ENCODE measurements at regions not wholly inside any gene's neighbourhood (a gene's known extent, or its start where the extent isn't known, plus 50 kb on each side); places are given as distances from the start of the nearest gene placed in this dataset.
"Not testable (repeated sequence)": the region's sequence is repeated elsewhere in the genome, so short reads cannot be mapped to it uniquely, and the experiment has no call there.

- TF ChIP-seq POLR2A (IDR thresholded peaks at IDR 0.05; ENCODE audit: low read depth, low read length) = no peak
- TF ChIP-seq PAX5 (IDR thresholded peaks at IDR 0.05; ENCODE audit: insufficient read depth, low read length, severe bottlenecking) = no peak
- no peak for TF ChIP-seq POLR2AphosphoS5 (IDR thresholded peaks at IDR 0.05; ENCODE audit: low read depth, low read length)
- TF ChIP-seq POU2F2 (IDR thresholded peaks at IDR 0.05; ENCODE audit: low read depth, low read length) = no peak
- TF ChIP-seq TAF1 (IDR thresholded peaks at IDR 0.05; ENCODE audit: low read depth, low read length) = no peak
- no peak for TF ChIP-seq SPI1 (IDR thresholded peaks at IDR 0.05; ENCODE audit: low read depth, low read length)
- FAIRE-seq = no peak
Measured at GRCh38 chr9:21533597-21533996, 51.5 kb upstream of the IFNE start.

GRCh38 chr9:21535396-21535795 is 53.3 kb upstream of the IFNE start:
- no peak for FAIRE-seq
- no peak for DNase-seq (ENCODE audit: insufficient read length, low spot score)
- no peak for TF ChIP-seq POU2F2 (IDR thresholded peaks at IDR 0.05; ENCODE audit: low read depth, low read length)
- no peak for TF ChIP-seq POLR2AphosphoS5 (IDR thresholded peaks at IDR 0.05; ENCODE audit: low read depth, low read length)
- no peak for TF ChIP-seq TAF1 (IDR thresholded peaks at IDR 0.05; ENCODE audit: low read depth, low read length)
- TF ChIP-seq PAX5 (IDR thresholded peaks at IDR 0.05; ENCODE audit: insufficient read depth, low read length, severe bottlenecking) = no peak
- TF ChIP-seq SPI1 (IDR thresholded peaks at IDR 0.05; ENCODE audit: low read depth, low read length) = no peak
- TF ChIP-seq POLR2A (IDR thresholded peaks at IDR 0.05; ENCODE audit: low read depth, low read length) = no peak

More at GRCh38 chr9:21533597-21533996, 51.5 kb upstream of the IFNE start:
- no peak for DNase-seq (ENCODE audit: insufficient read length, low spot score)

- FAIRE-seq (no peak), DNase-seq (ENCODE audit: insufficient read length, low spot score) (no peak)
Measured at GRCh38 chr9:21542787-21543186, 60.7 kb upstream of the IFNE start.

DNA sequence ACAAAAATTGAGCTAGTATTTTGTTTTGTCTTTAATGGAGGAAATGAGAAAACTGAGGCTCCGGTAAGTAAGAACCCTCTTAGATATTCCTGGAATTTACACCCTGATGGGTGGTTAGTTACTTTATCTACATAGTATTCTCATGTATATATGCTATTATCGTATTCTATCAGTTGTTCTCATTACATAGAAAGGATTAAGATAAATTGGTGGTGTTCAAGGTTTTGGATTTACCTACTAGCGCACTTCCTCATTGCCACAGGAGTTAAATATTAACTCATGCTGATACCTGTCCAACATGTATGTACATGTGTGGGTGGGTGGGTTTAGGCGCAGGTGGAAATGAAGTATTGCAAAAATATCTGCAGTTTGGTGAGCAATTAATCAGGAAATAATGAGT is 61.1 kb upstream of the IFNE start:
- DNase-seq (ENCODE audit: insufficient read length, low spot score) (no peak), FAIRE-seq (no peak)
- TF ChIP-seq SPI1 (IDR thresholded peaks at IDR 0.05; ENCODE audit: low read depth, low read length) = no peak
- TF ChIP-seq POLR2A (IDR thresholded peaks at IDR 0.05; ENCODE audit: low read depth, low read length) = no peak
- no peak for TF ChIP-seq POLR2AphosphoS5 (IDR thresholded peaks at IDR 0.05; ENCODE audit: low read depth, low read length)
- no peak for TF ChIP-seq PAX5 (IDR thresholded peaks at IDR 0.05; ENCODE audit: insufficient read depth, low read length, severe bottlenecking)
- no peak for TF ChIP-seq POU2F2 (IDR thresholded peaks at IDR 0.05; ENCODE audit: low read depth, low read length)
- no peak for TF ChIP-seq TAF1 (IDR thresholded peaks at IDR 0.05; ENCODE audit: low read depth, low read length)

More at GRCh38 chr9:21542787-21543186, 60.7 kb upstream of the IFNE start:
- TF ChIP-seq SPI1 (IDR thresholded peaks at IDR 0.05; ENCODE audit: low read depth, low read length) = no peak
- no peak for TF ChIP-seq POLR2A (IDR thresholded peaks at IDR 0.05; ENCODE audit: low read depth, low read length)
- no peak for TF ChIP-seq POLR2AphosphoS5 (IDR thresholded peaks at IDR 0.05; ENCODE audit: low read depth, low read length)
- no peak for TF ChIP-seq PAX5 (IDR thresholded peaks at IDR 0.05; ENCODE audit: insufficient read depth, low read length, severe bottlenecking)
- no peak for TF ChIP-seq TAF1 (IDR thresholded peaks at IDR 0.05; ENCODE audit: low read depth, low read length)
- TF ChIP-seq POU2F2 (IDR thresholded peaks at IDR 0.05; ENCODE audit: low read depth, low read length) = no peak

DNA sequence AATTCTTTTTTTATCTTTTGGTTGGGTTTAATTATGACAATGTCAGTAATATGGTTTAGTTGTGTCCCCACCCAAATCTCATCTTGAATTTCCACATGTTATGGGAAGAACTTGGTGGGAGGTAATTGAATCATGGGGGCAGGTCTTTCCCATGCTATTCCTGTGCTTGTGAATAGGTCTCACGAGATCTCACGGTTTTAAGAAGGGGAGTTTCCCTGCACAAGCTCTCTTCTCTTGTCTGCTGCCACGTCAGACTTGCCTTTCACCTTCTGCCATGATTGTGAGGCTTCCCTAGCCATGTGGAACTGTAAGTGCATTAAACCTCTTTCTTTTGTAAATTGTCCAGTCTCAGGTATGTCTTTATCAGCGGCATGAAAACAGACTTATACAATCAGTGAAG is 61.7 kb upstream of the IFNE start:
- not testable (repeated sequence) for DNase-seq (ENCODE audit: insufficient read length, low spot score); FAIRE-seq

DNA sequence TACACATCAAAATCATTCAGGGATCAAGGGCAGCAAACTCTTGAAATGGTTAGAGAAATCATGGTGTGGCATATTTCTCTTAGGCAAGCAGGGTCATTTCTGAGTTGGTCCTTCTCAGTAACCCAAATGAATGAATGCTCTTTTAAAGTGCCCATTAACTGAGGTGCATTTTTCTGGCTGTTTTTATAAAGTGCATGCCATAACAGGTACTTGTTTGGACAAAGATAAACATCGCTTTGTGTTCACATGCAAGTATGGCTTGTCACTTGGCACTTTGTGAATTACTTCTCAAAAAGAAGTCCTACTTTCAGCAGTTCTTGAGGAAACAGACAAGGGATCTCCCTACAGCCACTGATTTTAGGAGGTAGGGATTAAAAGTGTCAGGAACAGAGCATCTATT is 64.8 kb upstream of the IFNE start:
- no peak for TF ChIP-seq POLR2A (IDR thresholded peaks at IDR 0.05; ENCODE audit: low read depth, low read length)
- no peak for TF ChIP-seq TAF1 (IDR thresholded peaks at IDR 0.05; ENCODE audit: low read depth, low read length)
- no peak for TF ChIP-seq POU2F2 (IDR thresholded peaks at IDR 0.05; ENCODE audit: low read depth, low read length)
- no peak for TF ChIP-seq POLR2AphosphoS5 (IDR thresholded peaks at IDR 0.05; ENCODE audit: low read depth, low read length)
- FAIRE-seq = no peak
- DNase-seq (ENCODE audit: insufficient read length, low spot score) = no peak

- DNase-seq (ENCODE audit: insufficient read length, low spot score) (no peak), FAIRE-seq (no peak)
- TF ChIP-seq POLR2AphosphoS5 (IDR thresholded peaks at IDR 0.05; ENCODE audit: low read depth, low read length) (no peak), POU2F2 (IDR thresholded peaks at IDR 0.05; ENCODE audit: low read depth, low read length) (no peak), POLR2A (IDR thresholded peaks at IDR 0.05; ENCODE audit: low read depth, low read length) (no peak), SPI1 (IDR thresholded peaks at IDR 0.05; ENCODE audit: low read depth, low read length) (no peak), TAF1 (IDR thresholded peaks at IDR 0.05; ENCODE audit: low read depth, low read length) (no peak), PAX5 (IDR thresholded peaks at IDR 0.05; ENCODE audit: insufficient read depth, low read length, severe bottlenecking) (no peak)
Measured at GRCh38 chr9:21549251-21549765, 67.2 kb upstream of the IFNE start.

DNA sequence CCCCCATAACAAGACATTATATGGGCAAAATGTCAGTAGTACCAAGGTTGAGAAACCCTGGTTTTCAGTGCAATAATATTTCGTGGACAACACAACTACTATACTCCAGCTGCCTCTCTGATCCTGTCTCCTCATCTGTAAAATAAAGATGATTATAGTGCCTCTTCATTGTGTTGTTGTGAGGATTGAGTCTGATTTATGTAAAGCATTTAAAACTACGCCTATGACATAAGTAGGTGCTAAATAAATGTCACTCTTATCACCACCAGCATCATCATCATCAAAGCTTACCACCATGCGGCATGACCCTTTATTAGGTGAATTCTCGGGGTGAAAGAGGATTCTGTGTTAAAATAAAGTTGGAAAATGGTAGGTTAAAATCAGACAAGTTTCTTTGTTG is 67.8 kb upstream of the IFNE start:
- DNase-seq (ENCODE audit: insufficient read length, low spot score) (no peak), FAIRE-seq (no peak)
- no peak for TF ChIP-seq POLR2AphosphoS5 (IDR thresholded peaks at IDR 0.05; ENCODE audit: low read depth, low read length)
- TF ChIP-seq SPI1 (IDR thresholded peaks at IDR 0.05; ENCODE audit: low read depth, low read length) = no peak
- TF ChIP-seq POLR2A (IDR thresholded peaks at IDR 0.05; ENCODE audit: low read depth, low read length) = no peak
- no peak for TF ChIP-seq POU2F2 (IDR thresholded peaks at IDR 0.05; ENCODE audit: low read depth, low read length)
- TF ChIP-seq PAX5 (IDR thresholded peaks at IDR 0.05; ENCODE audit: insufficient read depth, low read length, severe bottlenecking) = no peak
- no peak for TF ChIP-seq TAF1 (IDR thresholded peaks at IDR 0.05; ENCODE audit: low read depth, low read length)

DNA sequence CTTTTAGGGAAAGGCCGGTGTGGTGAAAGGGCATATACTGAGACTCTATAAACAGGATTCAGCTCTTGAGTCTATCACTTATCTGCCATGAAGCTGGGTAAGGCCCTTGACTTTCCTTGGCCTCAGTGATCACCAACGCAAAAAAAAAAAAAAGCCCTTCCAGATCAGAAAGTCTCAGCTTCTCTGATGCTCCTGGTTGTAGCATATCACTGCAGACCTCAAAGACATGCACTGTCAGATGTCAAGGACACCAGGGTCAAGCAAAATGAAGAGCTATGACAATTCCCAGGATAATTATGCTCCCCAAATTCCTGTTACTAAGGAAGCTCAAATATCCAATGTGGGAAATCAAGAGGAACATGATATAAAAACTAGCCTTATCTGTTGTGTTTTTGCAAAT is 68.3 kb upstream of the IFNE start:
- FAIRE-seq (no peak), DNase-seq (ENCODE audit: insufficient read length, low spot score) (no peak)
- no peak for TF ChIP-seq TAF1 (IDR thresholded peaks at IDR 0.05; ENCODE audit: low read depth, low read length)
- no peak for TF ChIP-seq PAX5 (IDR thresholded peaks at IDR 0.05; ENCODE audit: insufficient read depth, low read length, severe bottlenecking)
- no peak for TF ChIP-seq POU2F2 (IDR thresholded peaks at IDR 0.05; ENCODE audit: low read depth, low read length)
- no peak for TF ChIP-seq POLR2AphosphoS5 (IDR thresholded peaks at IDR 0.05; ENCODE audit: low read depth, low read length)
- no peak for TF ChIP-seq POLR2A (IDR thresholded peaks at IDR 0.05; ENCODE audit: low read depth, low read length)
- no peak for TF ChIP-seq SPI1 (IDR thresholded peaks at IDR 0.05; ENCODE audit: low read depth, low read length)

DNA sequence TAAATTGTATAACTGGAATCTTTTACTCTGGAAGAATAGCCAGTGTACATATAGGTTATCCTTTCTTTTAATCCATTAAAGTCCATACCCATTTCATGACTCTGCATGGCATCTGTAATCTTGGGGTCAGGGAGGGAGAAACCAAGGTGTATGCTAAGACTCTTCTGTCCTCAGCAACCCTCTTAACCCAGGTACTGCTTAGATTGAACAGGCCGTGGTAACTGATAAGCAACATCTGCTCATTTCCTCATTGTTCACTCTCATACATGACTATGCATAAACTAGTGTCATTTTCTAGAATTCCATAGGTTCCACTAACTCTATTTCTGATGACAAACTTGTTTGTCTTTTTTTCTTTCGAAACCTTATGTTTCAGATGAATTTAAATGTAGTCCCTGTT is 69.3 kb upstream of the IFNE start:
- TF ChIP-seq PAX5 (IDR thresholded peaks at IDR 0.05; ENCODE audit: insufficient read depth, low read length, severe bottlenecking) (no peak), SPI1 (IDR thresholded peaks at IDR 0.05; ENCODE audit: low read depth, low read length) (no peak), POLR2A (IDR thresholded peaks at IDR 0.05; ENCODE audit: low read depth, low read length) (no peak), TAF1 (IDR thresholded peaks at IDR 0.05; ENCODE audit: low read depth, low read length) (no peak), POLR2AphosphoS5 (IDR thresholded peaks at IDR 0.05; ENCODE audit: low read depth, low read length) (no peak)
- DNase-seq (ENCODE audit: insufficient read length, low spot score) (no peak), FAIRE-seq (no peak)

Measured in GM12891 (cell line).